GM13977 (cell line): ENCODE measurements at regions not wholly inside any gene's neighbourhood (a gene's known extent, or its start where the extent isn't known, plus 50 kb on each side); places are given as distances from the start of the nearest gene placed in this dataset.

Experiments
- DNase-seq: peaks from one replicate; pipeline ENCODE4 v3.0.0; 2012; ENCODE audit warnings: low spot score
- in situ Hi-C: fragments of 300-500 bp; cut with MboI; formaldehyde crosslinking; loops from one replicate; pipeline ENCODE4 v1.12.0; 2022; ENCODE audit warnings: low sequenced_read_pairs, low pct_unique_long_range_greater_than_20kb, mixed read lengths, inconsistent platforms; ENCODE audit not compliant: unreplicated experiment
- TF ChIP-seq, protein P1 (sequence below): IDR thresholded peaks from 2 replicates; pipeline ENCODE4 v1.5.1; 2012; ENCODE audit warnings: mild to moderate bottlenecking, control low read depth; ENCODE audit not compliant: insufficient read depth; ENCODE audit errors: extremely low read depth, missing control alignments

DNA sequence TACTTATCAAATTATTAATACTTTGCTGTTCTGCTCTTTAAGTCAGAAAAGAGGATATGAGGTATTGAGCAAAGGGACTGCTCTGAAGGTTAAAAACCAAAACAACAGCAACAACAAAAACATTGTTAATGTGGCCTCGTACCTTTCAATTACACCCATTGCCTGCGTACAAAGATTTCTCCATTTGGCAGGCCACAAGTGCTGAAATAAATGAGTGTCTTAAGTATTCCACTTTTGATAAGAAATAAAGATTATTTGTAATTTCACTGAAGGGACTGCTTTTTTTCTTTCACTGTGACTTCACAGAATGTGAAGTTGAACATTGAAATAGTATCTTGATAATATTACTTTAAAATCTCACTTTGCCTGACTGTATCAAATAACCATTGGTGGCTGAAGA is 163.2 kb upstream of the MRPS30 start:
- no peak for DNase-seq
- in situ Hi-C loops: no loop called here
- TF ChIP-seq, protein P1, sequence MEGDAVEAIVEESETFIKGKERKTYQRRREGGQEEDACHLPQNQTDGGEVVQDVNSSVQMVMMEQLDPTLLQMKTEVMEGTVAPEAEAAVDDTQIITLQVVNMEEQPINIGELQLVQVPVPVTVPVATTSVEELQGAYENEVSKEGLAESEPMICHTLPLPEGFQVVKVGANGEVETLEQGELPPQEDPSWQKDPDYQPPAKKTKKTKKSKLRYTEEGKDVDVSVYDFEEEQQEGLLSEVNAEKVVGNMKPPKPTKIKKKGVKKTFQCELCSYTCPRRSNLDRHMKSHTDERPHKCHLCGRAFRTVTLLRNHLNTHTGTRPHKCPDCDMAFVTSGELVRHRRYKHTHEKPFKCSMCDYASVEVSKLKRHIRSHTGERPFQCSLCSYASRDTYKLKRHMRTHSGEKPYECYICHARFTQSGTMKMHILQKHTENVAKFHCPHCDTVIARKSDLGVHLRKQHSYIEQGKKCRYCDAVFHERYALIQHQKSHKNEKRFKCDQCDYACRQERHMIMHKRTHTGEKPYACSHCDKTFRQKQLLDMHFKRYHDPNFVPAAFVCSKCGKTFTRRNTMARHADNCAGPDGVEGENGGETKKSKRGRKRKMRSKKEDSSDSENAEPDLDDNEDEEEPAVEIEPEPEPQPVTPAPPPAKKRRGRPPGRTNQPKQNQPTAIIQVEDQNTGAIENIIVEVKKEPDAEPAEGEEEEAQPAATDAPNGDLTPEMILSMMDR: no peak

DNA sequence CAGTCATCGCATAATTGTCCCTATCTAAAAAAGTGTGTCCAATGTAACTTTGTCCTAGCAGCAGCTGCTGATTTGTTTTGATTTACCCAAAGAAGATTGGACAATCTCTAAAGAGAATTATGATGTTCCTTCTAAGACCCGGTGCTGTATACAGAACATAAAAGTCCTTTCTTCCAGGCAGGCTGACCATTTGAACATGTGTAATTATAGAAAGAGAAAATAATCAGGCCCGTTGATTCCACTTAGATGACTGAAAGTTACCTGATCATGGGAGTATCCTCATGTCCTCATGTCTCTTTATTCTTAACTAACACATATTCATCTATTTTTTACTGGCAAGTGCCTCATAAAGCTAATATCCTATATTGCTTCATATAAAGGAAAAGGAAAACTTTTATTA is 164.1 kb upstream of the MRPS30 start:
- TF ChIP-seq, protein P1: no peak
- in situ Hi-C loops: no loop called here
- DNase-seq: no peak

DNA sequence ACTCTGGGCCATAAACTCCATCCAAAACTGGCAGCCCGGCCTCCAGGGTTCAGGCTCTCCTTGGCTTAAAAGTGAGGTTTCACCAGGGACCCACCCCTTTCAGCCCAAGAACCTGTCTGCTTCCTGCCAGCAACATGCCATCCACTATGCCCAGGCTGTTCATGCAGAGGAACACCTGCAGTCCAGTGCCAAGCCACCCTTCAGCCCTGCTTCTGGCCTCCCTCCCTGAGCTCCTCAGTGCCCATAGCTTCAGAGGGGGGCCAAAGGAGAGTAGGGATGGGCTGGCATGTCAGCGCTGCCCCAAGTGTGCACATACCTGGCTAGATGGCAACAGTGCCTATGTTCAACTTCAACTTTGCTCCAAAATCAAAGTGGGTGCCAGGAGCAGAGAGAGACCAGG is 166.9 kb upstream of the MRPS30 start:
- in situ Hi-C loops: no loop called here
- no peak for DNase-seq
- TF ChIP-seq, protein P1: no peak

DNA sequence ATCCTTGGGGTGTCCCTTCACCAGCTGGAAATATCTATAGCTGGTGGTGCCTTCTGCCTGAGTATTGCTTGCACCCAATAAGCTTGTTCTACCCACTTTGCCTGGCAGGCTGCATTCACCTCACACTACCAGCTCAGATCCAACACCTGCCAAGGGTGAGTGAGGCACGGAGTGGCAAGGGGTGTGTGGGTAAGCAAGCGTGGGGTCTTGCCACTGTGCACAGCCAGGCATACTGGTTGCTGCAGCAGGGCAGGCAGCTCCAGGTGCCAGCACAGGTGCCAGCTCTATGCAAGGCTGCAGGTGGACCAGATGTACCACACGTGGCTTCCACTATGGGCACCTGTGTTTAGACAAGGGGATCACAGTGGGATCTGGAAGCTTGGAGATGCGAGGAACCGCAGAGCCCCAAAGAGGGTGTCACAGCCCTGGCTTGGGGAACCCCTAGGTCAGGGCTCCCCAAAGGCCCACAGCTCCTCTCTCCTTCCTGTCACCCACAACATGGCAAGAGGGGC is 167.7 kb upstream of the MRPS30 start:
- TF ChIP-seq, protein P1: no peak
- no peak for DNase-seq
- in situ Hi-C loops: no loop called here

DNA sequence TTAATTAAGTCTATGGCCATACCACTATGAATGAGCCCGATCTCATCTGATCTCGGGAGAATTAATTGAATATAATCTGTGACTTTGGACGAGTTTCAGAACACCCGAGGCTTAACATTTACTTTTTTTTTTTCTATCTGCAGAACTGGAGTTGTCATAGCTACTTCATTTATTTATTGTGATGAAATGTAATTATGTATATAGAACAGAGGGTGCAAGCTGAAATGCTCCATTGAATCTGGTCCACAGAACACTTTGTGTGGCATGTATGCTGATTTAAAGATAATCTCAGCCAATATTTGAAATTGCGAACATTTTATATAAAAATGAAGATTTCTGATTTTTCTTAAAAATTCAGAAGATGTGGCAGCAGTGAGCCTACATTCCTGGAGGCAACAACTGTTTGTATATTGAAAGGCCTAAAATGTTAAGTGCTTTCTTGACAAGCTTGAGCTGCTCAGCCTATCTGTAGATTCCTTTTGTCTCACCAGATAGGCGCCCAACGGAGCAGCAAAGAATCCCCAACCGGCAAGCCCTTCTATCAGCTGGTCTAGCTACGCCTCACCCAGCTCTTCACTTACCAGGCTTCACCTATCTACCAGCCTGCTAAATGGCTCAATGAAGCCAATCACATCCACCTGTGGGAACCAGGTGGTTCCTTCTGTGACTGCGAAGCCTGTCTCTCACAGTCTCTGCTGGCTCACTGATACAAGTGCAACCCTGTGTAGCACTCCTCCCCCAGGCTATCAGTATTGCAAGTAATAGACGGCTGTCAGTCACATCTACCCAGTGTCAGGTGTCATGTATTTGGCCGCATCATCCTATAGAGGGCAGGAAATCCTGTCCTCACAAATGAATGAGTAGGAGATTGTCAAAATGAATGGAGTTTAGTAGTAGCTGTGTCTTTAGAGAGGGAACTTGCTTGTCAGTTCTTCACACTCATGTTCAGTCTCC is 170.6 kb upstream of the MRPS30 start:
- TF ChIP-seq, protein P1: no peak
- in situ Hi-C loops: no loop called here
- DNase-seq: no peak

DNA sequence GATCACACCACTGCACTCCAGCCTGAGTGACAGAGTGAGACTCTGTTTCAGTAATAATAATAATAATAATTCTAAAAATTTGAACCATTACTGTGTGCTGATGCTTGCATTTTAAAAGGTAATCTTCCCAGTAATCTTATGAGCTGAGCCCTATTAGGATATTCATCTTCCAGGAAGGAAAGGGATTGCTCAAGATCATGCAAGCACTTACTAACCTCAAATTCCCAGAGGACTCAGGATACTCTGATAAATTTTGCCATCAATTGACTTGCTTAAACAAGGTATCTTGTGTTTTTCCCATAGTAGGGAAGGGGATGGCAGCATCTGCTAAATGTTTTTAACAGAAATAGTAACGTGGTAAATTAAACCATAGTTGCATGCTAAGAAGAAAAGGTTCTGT is 176.4 kb upstream of the MRPS30 start:
- in situ Hi-C loops: no loop called here
- DNase-seq: no peak
- TF ChIP-seq, protein P1: no peak
